WTC11 (cell line): ENCODE measurements at regions not wholly inside any gene's neighbourhood (a gene's known extent, or its start where the extent isn't known, plus 50 kb on each side); places are given as distances from the start of the nearest gene placed in this dataset.
"Not testable (repeated sequence)": the region's sequence is repeated elsewhere in the genome, so short reads cannot be mapped to it uniquely, and the experiment has no call there.

Experiments
- ATAC-seq: fragments of 200-7000 bp; cut with Tn5 transposase; 2 replicates; pipeline ENCODE4 v1.10.0; 2021; ENCODE audit warnings: mild to moderate bottlenecking, moderate library complexity
- CTCF ChIA-PET: fragments of 300-600 bp; sonication (Branson Sonifier 250); formaldehyde crosslinking; loops from one replicate; lab custom pipeline; 2021; ENCODE audit warnings: antibody characterized with exemption; lab: Charles Lee
- POLR2A ChIA-PET: fragments of 350-600 bp; sonication (Branson Sonifier 250); formaldehyde crosslinking; loops from one replicate; lab custom pipeline; 2021; ENCODE audit warnings: antibody characterized with exemption; lab: Charles Lee
- DNase-seq: peaks from one replicate; pipeline ENCODE4 v3.0.0; 2021; ENCODE audit warnings: low spot score
- H3K27ac Mint-ChIP-seq: 2 replicates; pipeline ENCODE4 v1.8.0; 2021; ENCODE audit warnings: mixed read lengths
- H3K27me3 Mint-ChIP-seq: 2 replicates; pipeline ENCODE4 v1.8.0; 2021; ENCODE audit warnings: low read depth, mild to moderate bottlenecking, moderate library complexity, mixed read lengths
- H3K36me3 Mint-ChIP-seq: 2 replicates; pipeline ENCODE4 v1.8.0; 2021; ENCODE audit warnings: mixed read lengths
- H3K4me1 Mint-ChIP-seq: 2 replicates; pipeline ENCODE4 v1.8.0; 2022; ENCODE audit warnings: mixed read lengths
- H3K4me3 Mint-ChIP-seq: 2 replicates; pipeline ENCODE4 v1.8.0; 2021; ENCODE audit warnings: mild to moderate bottlenecking, moderate library complexity, mixed read lengths
- H3K9me3 Mint-ChIP-seq: 2 replicates; pipeline ENCODE4 v1.8.0; 2021; ENCODE audit warnings: mixed read lengths

DNA sequence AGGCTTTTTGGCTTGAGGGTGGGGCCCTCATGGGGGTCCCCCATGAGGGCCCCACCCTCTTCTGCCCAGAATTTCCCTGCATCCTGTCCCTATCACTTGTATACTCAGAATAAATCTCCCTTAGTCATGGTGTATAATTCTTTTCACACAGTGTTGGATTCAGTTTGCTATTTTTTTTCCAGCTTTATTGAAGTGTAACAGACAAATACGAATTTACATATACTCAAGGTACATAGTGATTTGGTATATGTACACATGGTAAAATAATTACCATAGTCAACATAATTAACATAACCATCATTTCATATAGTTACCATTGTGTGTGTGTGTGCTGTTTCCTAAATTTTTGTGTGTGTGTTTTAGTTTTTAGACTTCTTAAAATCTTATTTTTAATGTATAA is 289.4 kb downstream of the CNTNAP3B start:
- H3K27ac Mint-ChIP-seq, H3K4me3 Mint-ChIP-seq, H3K4me1 Mint-ChIP-seq, H3K9me3 Mint-ChIP-seq, H3K27me3 Mint-ChIP-seq, CTCF ChIA-PET, ATAC-seq, POLR2A ChIA-PET, H3K36me3 Mint-ChIP-seq, DNase-seq: not testable (repeated sequence)

DNA sequence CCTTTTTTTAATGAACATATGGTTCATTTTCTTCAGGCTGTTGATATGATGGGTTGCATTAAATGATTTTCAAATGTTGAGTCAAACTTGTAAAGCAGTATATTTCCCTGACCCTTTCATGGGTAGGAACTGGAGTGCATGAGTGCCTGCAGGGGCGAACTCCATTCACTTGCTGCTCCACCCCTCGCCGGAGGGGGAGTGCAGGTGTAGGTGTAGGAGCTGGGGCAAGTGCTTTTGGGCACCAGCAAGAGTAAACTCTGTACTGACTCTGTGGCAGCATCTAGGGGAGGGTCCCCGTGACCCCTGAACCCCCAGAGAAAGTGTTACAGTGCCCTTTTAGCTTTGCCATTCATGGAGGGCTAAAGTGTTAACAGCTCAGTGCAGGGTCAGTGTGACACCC is 290.3 kb downstream of the CNTNAP3B start:
- POLR2A ChIA-PET, H3K36me3 Mint-ChIP-seq: not testable (repeated sequence)

DNA sequence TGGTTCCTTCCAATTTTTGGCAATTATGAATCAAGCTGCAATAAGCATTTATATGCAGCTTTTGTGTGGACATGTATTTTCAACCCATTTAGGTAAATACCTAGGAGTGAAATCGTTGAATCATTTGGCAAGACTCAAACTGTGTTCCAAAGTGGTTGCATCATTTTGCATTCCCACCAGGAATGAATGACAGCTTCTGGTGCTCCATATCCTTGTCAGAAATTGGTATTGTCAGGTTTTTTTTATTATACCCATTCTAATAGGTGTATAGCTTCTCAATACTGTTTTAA is 290.7 kb downstream of the CNTNAP3B start:
- H3K9me3 Mint-ChIP-seq, H3K4me3 Mint-ChIP-seq, H3K36me3 Mint-ChIP-seq, ATAC-seq, POLR2A ChIA-PET, H3K27me3 Mint-ChIP-seq, H3K27ac Mint-ChIP-seq, DNase-seq, H3K4me1 Mint-ChIP-seq, CTCF ChIA-PET: not testable (repeated sequence)

More for the DNA sequence above, 290.3 kb downstream of the CNTNAP3B start:
- DNase-seq, H3K27ac Mint-ChIP-seq, H3K9me3 Mint-ChIP-seq, H3K4me3 Mint-ChIP-seq, H3K4me1 Mint-ChIP-seq, H3K27me3 Mint-ChIP-seq, CTCF ChIA-PET, ATAC-seq: not testable (repeated sequence)

DNA sequence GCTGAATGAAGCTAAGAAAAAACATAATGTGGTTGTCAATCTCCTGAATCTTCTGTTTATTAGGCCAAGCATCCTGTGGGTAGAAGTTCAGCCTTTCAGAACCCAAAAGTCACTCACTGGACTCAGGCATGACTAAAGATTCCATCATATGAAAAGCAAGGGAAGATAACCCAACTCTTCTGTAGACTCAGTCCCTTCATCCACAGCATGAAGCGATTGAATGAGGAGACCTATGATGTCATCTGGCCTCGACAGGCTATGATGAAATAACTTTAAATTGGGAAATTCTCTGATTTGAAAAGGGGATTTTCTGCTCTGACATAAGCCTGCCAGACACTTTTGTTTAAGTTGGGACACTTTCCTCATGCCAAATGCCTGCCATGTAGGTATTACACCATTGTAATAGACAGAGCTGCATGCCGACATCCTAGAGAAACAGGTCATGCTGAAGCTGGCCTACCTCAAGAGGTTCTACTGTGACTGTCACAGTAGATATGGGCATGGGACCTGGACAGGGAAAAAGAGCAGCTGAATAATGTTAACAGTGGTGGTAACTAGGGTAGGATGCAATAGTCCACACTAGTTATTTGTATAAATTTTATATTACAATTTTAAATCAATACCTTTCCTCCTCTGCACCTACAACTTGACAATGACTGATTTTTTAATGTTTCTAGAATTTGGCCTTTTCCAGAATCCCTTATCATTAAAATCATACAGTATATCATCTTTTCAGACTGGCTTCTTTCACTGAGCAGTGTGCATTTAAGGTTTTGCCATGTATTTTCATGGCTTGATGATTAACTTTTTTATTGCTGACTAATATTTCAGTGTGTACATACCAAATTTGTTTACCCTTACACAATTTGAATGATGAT is 291.3 kb downstream of the CNTNAP3B start:
- H3K27ac Mint-ChIP-seq, H3K4me1 Mint-ChIP-seq, POLR2A ChIA-PET, H3K9me3 Mint-ChIP-seq, ATAC-seq, H3K4me3 Mint-ChIP-seq, H3K27me3 Mint-ChIP-seq, DNase-seq, CTCF ChIA-PET, H3K36me3 Mint-ChIP-seq: not testable (repeated sequence)

DNA sequence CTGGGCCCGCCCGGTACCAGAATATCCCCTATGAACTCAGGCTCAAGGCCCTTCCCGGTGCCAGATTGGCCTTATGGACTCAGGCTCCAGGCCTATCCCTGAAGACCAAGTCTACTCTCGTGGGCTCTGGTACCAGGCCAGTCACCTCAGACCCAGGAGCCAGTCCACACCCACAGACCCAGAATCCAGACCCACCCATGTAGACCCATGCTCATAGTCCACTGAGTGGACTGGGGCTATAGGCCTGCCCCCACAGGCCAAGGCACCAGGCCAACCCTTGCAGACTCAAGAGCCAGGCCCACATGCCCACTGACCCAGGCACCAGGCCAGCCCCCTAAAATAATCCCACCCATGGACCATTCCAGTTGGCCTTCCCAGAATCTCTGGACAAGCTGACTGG is 296.1 kb downstream of the CNTNAP3B start:
- H3K9me3 Mint-ChIP-seq, DNase-seq, POLR2A ChIA-PET, H3K27ac Mint-ChIP-seq, ATAC-seq, H3K4me1 Mint-ChIP-seq, CTCF ChIA-PET, H3K27me3 Mint-ChIP-seq, H3K36me3 Mint-ChIP-seq, H3K4me3 Mint-ChIP-seq: not testable (repeated sequence)

DNA sequence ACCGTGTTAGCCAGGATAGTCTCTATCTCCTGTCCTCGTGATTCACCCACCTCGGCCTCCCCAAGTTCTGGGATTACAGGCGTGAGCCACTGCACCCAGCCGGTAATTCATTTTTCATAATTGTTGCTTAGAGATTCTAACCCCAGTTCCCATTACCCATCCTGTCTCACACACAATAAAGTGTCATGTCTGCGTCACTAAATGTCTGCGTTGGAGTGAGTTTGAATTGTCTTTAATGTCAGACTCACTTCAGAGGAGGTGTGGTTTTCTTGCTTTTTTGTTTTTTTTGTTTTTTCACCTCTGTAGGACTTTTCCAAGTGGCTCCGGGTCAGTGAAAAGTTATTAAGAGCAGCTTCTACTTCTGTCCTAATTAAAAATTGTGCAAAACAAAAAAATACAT is 304.5 kb downstream of the CNTNAP3B start:
- H3K27me3 Mint-ChIP-seq, DNase-seq, H3K4me3 Mint-ChIP-seq, POLR2A ChIA-PET, H3K4me1 Mint-ChIP-seq, H3K27ac Mint-ChIP-seq, CTCF ChIA-PET, H3K9me3 Mint-ChIP-seq, ATAC-seq, H3K36me3 Mint-ChIP-seq: not testable (repeated sequence)

DNA sequence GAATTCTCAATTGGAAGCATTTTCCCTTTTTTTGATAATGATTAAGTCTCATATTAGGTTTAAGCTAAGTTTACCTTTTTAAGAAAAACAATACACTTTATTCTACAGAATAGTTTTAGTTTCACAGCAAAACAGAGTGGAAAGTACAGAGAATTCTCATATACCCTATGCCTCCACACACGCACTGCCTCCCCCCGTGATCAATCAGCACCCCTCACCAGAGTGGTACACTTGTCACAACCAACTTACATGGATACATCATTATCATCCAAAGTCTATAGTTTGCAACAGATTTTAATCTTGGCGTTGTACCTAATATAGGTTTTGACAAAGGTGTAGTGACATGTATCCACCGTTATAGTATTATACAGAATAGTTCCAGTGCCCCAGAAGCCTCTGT is 326.5 kb downstream of the CNTNAP3B start:
- POLR2A ChIA-PET: not testable (repeated sequence)

DNA sequence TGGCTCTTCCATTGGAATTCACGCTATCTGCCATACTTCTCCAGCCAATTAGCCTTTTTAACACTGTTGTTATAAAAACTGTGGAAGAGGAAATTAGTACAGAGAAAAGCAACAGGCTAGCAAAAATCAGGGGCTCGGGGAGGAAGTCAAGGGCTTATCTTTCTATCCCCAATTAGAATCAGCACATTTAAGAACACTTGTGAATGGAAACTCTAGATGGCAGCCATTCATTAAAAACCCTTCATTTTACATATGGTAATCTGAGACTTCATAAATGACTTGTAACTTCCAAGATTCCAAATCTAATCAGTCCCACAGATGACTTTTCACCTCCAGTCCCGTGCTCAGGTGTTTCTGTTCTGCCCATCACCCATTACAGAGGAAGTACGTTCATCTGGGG is 330.5 kb downstream of the CNTNAP3B start:
- H3K27ac Mint-ChIP-seq, H3K36me3 Mint-ChIP-seq, POLR2A ChIA-PET, ATAC-seq, H3K9me3 Mint-ChIP-seq, CTCF ChIA-PET, H3K4me1 Mint-ChIP-seq, H3K4me3 Mint-ChIP-seq, H3K27me3 Mint-ChIP-seq, DNase-seq: not testable (repeated sequence)

More for the DNA sequence above, 326.5 kb downstream of the CNTNAP3B start:
- DNase-seq, H3K4me3 Mint-ChIP-seq, H3K27me3 Mint-ChIP-seq, H3K4me1 Mint-ChIP-seq, H3K27ac Mint-ChIP-seq, H3K36me3 Mint-ChIP-seq, CTCF ChIA-PET, ATAC-seq: not testable (repeated sequence)
- peaks cover 10% of the 10 kb centered on the region for H3K9me3 Mint-ChIP-seq

DNA sequence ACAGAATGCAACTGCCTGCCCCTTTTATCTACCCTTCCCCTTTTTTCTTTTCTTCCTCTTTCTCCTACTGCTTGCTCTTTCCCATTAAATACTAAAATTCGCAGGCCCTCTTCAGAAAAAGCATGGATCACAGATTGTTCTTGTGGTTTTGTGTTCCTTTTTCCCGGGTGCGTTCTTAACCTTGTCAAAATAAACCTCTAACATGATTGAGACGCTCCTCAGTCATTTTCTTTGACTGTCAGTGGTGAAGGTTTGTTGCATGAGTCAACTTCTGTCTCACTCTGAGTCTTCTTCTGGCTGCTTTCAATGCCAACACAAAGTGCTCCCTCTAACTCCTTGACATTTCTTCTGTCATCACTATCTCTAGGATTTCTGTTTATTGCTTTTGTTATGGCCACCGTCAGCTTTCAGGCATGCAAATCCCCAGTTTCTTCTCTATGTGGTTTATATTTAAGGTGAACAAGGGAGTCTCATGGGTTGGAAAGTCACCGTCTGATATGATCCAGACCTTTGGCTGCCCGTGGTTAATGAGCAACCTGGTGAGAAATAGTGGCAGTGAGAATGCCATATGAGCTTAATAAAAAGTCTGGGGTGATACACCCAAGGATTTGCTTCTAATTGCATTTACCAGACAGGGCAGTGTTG is 338.4 kb downstream of the CNTNAP3B start:
- POLR2A ChIA-PET, CTCF ChIA-PET, H3K27me3 Mint-ChIP-seq, H3K36me3 Mint-ChIP-seq, ATAC-seq, H3K9me3 Mint-ChIP-seq, H3K4me3 Mint-ChIP-seq, H3K27ac Mint-ChIP-seq, H3K4me1 Mint-ChIP-seq, DNase-seq: not testable (repeated sequence)

DNA sequence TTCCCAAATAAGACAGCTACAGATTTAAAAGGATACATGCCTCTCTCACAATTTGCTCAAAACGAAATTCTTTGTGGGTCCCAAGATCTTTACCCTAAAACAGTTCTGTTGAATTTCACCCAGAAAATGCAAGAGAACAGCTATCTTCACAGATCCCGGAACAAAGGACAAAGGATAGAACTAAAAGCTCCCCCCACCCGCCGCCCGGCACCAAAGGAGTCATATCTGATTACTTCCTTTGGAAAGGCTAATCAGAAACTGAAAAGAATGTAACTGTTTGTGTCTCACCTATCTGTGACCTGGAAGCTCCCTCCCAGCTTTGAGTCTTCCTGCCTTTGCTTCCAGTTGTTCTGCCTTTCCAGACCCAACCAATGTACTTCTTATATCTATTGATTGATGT is 339.2 kb downstream of the CNTNAP3B start:
- H3K9me3 Mint-ChIP-seq, POLR2A ChIA-PET, H3K4me3 Mint-ChIP-seq, CTCF ChIA-PET, ATAC-seq, DNase-seq, H3K4me1 Mint-ChIP-seq, H3K27me3 Mint-ChIP-seq, H3K36me3 Mint-ChIP-seq, H3K27ac Mint-ChIP-seq: not testable (repeated sequence)

DNA sequence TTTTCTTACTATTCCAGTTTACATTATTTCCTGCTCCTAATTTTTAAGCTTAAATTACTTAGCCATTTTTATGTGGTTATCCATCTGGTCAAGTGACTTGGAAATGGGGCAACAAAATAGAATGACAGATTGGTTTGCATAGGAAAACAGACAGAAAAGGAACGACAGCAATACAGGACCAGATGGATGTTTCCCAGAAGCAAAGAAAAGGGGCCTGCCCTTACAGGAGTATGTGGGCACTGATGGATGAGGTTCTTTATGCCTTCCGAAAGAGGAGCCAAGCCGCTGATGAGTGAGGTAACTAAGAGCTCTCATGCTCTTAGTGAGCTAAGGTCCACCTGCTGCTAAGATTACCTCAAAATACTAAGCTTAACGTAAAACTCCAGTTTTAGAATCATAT is 339.8 kb downstream of the CNTNAP3B start:
- H3K4me3 Mint-ChIP-seq, H3K27ac Mint-ChIP-seq, POLR2A ChIA-PET: not testable (repeated sequence)

DNA sequence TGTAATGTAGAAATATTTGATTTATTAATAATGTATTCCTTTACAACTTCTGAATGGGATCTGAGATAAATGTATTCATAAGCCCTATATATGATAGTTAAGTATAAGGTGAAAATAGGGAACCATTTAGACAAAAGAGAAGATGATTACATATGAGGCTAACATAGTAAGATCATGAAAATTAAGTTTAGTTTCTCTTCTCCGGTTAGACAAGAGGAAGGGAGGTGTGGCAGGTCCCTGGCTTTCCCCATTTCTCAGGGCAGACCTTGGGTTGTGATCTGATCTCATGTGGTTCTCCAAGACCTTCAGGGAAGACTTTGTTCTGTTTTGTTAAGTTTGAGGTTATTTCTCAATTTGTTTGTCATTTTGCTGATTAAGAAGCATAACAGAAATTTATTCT is 341.3 kb downstream of the CNTNAP3B start:
- DNase-seq, POLR2A ChIA-PET, ATAC-seq, H3K4me1 Mint-ChIP-seq, CTCF ChIA-PET, H3K4me3 Mint-ChIP-seq, H3K27me3 Mint-ChIP-seq, H3K36me3 Mint-ChIP-seq, H3K9me3 Mint-ChIP-seq, H3K27ac Mint-ChIP-seq: not testable (repeated sequence)

More for the DNA sequence above, 339.8 kb downstream of the CNTNAP3B start:
- ATAC-seq, H3K4me1 Mint-ChIP-seq, DNase-seq, H3K36me3 Mint-ChIP-seq, H3K27me3 Mint-ChIP-seq, CTCF ChIA-PET, H3K9me3 Mint-ChIP-seq: not testable (repeated sequence)
